WI38 (cell line): ENCODE measurements at regions not wholly inside any gene's neighbourhood (a gene's known extent, or its start where the extent isn't known, plus 50 kb on each side); places are given as distances from the start of the nearest gene placed in this dataset.

ENCODE experiments used
- H3K4me3 ChIP-seq: 2 replicates; pipeline ENCODE4 v1.5.1; 2011; ENCODE audit warnings: low read depth, mild to moderate bottlenecking, control low read depth, low read length
- CTCF ChIP-seq: IDR thresholded peaks from 2 replicates; pipeline ENCODE4 v1.5.1; 2012; ENCODE audit warnings: low read depth, mild to moderate bottlenecking, control low read depth, low read length

DNA sequence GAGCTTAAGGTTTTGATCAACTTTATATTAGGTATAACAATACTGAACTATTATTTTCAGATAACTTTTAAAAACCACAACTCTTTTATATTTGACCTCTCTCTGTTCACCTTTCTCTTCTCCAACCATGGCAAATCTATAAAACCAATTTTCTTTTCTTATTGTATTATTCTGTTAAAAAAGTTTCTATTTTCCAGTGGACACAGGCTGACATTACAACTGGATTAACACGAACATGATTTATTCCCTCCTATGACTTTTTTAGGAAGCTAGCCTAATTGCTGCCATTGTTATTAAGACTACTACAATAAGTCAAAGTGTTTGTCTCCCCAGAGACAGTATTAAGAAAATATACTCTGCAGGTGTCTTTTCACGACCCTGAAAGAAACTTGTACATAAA is 2291.1 kb upstream of the PCDH20 start:
- TF ChIP-seq CTCF: no peak
- no peak overlapping the region for H3K4me3 ChIP-seq

DNA sequence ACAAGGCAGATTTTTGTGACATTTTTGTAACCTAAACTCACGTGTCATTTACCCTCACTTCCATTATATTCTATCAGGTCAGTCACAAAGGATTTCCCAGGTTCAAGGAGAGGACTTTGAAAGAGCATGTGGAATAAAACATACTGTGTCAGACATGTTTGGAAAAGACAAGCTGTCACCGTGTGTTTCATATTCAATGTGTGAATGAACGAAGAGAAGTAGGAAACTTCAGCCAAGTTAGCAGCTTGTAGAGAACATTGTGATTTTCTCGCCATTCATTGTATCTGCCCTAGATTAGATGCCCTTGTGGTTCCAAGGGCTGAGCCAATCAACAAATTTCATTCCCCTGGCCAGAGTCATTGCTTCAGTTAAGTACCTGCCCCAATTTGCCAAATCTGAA is 2288.9 kb upstream of the PCDH20 start:
- no peak overlapping the region for H3K4me3 ChIP-seq
- TF ChIP-seq CTCF: no peak

- TF ChIP-seq CTCF: no peak
- no peak overlapping the region for H3K4me3 ChIP-seq
These were observed 2284.7 kb upstream of the PCDH20 start for GRCh38 chr13:63700350-63700749.

DNA sequence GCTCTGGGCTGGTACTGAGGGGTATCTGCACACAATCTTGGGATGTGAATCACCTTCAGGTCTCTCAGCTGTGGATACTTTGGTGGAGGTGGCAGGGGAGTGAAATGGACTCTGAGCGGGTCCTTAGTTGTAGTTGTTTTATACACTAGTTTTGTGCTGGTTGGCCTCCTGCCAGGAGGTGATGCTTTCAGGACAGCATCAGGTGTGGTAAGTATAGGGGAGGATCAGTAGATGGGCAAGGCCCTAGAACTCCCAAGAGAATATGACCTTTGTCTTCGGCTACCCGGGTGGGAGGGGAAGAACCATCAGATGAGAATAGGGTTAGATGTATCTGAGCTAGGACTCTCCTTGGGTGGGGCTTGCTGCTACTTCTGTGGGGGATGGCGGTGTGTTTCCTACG is 2284.3 kb upstream of the PCDH20 start:
- H3K4me3 ChIP-seq: no peak overlapping the region
- no peak for TF ChIP-seq CTCF

DNA sequence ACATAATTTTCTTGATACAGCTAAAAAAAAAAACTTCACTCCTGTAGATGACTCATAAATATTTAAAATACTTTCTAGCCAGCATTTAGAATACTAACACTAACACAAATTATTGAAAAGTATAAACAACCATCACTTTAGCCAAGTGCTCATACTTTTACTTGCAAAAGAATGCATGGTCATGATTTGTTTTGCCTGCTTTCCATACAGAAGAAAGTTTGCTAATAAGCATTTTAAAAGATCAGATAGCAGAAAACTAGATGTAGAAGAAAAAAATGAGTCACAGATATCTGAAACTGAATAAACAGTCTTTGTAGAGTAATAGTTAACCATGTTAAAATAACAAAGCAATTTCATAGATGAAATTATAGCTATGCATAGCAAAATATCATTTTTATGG is 2280.4 kb upstream of the PCDH20 start:
- H3K4me3 ChIP-seq: no peak overlapping the region
- no peak for TF ChIP-seq CTCF

- no peak for TF ChIP-seq CTCF
- H3K4me3 ChIP-seq: no peak overlapping the region
These were observed 2278.0 kb upstream of the PCDH20 start for GRCh38 chr13:63693696-63694095.

- TF ChIP-seq CTCF: no peak
- no peak overlapping the region for H3K4me3 ChIP-seq
These were observed 2275.8 kb upstream of the PCDH20 start for GRCh38 chr13:63691474-63691873.
